ENCODE measurements at regions not wholly inside any gene's neighbourhood (a gene's known extent, or its start where the extent isn't known, plus 50 kb on each side); places are given as distances from the start of the nearest gene placed in this dataset.

DNA sequence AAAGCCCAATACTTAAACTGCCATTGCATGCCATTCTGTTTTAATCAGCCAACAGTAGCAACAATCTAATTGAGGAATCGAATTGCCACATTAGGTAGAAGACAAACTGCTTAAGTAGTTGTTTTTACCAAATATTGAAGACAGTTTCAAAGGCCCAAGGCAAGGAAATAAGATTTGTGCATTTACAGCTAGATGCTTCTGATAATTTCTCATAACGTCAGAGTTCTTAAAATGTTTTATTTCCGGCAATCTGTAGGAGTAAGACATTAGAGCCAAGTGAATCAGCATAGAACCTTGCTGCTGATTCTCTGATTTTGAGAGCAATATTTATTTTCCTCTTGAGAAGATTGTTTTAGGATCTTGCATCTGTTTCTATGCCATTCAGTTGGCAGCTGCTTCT is 174.3 kb downstream of the RBM43 start:
- DNase-seq (ENCODE audit: low read depth in 4 of 4, low spot score in 2 of 4) = no peak

- no peak for DNase-seq (ENCODE audit: low read depth in 4 of 4, low spot score in 2 of 4)
Measured at GRCh38 chr2:151085181-151085611, 176.5 kb downstream of the RBM43 start.

GRCh38 chr2:151083856-151084795 is 177.5 kb downstream of the RBM43 start:
- DNase-seq (ENCODE audit: low read depth in 4 of 4, low spot score in 2 of 4) = no peak

DNA sequence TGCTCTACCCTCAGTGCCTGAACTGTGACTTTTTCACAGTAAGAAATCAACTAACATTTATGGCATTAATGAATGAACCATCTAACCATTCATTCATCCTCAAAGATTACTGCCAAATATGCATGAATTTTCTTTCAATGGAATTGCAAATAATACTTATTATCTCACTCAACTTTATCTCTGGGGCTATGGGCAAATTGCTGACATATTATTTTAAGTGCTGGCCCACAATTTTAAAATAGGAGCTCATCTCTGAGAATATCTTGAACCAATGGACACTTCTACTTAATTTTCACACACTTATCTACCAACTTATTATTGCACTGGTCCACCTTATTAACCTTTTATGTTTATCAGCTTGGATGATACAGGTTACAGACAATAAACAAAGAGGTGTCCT is 182.8 kb downstream of the RBM43 start:
- no peak for DNase-seq (ENCODE audit: low read depth in 4 of 4, low spot score in 2 of 4)

DNA sequence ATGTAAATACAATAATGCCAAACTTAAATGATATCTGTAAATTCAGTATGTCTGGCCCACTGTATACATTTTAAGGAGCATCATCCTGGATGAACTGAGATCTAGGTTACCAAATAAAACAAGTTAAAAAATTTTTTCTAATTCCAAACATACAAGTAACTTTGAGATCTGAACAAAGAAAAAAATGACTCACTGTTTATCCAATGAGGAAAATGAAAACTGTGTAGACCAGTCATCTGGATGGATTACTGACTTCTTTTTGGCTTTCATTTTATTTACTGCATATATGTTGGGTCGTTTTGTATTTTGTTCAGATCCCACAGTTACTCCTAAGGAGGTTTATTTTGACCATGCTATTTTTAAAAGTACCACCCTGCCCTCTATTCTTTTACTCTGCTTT is 189.8 kb downstream of the RBM43 start:
- no peak for DNase-seq (ENCODE audit: low read depth in 4 of 4, low spot score in 2 of 4)

DNA sequence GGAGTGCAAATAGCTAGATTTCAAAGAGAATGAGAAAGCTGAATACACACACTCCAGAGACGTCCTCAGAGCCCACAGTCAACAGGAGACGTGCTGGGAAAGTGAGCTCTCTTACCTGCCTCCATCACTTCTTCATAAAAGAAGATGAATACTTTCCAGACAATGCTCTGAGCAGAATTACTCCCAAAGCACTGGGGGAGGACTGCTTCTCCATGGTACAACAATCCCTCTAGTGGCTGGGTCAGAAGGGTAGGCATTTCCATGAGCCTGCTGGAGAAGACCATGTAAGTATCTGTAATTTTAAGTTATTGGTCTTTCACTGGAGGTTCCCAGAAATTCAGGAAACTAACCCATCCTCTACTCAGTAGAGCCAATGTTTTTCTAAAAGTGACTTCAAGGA is 190.3 kb downstream of the RBM43 start:
- no peak for DNase-seq (ENCODE audit: low read depth in 4 of 4, low spot score in 2 of 4)

DNA sequence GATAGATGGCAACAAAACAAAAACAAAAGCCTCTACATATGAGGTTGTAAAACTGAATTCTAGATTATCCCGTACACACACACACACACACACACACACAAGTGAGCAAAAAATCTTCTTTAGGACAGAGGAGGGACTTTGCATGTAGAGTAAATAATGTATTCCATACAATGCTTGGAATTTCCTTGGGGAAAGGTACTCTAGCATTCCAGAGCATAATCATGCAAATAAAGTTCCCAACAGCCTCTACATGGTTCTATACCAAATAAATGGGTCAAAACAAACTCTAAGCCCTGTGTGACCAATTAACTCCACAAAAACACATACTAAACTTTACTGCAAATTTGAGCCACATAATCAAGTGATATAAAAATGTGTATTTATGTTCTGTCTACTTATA is 191.4 kb downstream of the RBM43 start:
- no peak for DNase-seq (ENCODE audit: low read depth in 4 of 4, low spot score in 2 of 4)

DNA sequence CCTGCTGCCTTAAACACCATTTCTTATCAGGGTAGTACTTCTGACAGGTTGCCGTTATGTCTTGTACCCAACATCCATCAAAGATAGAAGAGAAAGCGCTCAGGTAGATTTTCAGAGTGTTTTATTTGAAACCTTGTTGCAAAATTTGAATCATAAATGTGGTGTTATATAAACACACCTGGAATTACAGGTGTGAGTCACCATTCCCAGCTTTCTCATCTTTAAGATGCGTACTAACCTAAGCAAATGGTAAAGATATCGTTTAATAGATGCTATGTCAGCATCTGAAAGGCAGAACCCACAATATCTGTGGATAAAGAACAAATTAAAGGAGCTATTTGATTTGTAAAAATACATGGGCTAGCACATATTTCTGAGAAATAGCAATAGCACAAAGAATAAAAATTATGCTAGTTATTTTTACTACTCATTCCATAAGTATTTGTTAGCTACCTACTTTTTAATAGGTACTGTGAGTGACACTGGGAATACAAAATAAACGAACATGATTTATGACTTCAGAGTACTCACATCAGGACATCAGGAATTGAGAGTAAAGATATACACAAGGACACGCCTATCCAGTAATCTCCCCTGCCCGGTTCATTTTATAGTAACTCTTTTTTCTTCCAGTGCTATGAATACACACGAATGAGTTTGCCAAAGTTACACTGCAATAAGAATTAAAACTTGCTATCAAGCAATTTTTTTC is 193.8 kb downstream of the RBM43 start:
- no peak for DNase-seq (ENCODE audit: low read depth in 4 of 4, low spot score in 2 of 4)

GRCh38 chr2:151063271-151063670 is 198.4 kb downstream of the RBM43 start:
- no peak for DNase-seq (ENCODE audit: low read depth in 4 of 4, low spot score in 2 of 4)

GRCh38 chr2:151060287-151060686 is 201.4 kb downstream of the RBM43 start:
- DNase-seq (ENCODE audit: low read depth in 4 of 4, low spot score in 2 of 4) = no peak

- DNase-seq (ENCODE audit: low read depth in 4 of 4, low spot score in 2 of 4) = no peak
Measured at GRCh38 chr2:151056870-151057269, 204.8 kb downstream of the RBM43 start.

DNA sequence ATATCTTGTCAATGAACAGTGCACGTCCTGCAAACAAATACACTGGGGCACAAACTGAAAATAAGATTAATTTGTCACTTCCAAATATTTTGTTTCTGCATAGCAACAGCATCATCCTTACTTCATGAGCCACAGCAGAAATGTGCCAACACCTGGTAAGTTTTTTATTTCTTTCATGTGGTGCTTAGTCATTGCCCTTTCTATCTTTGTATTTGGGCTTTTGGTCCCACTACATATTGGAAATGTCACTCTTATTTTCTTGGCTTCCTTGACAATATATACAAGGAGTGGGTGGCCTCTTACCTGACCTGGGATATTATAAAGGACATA is 208.0 kb downstream of the RBM43 start:
- no peak for DNase-seq (ENCODE audit: low read depth in 4 of 4, low spot score in 2 of 4)

DNA sequence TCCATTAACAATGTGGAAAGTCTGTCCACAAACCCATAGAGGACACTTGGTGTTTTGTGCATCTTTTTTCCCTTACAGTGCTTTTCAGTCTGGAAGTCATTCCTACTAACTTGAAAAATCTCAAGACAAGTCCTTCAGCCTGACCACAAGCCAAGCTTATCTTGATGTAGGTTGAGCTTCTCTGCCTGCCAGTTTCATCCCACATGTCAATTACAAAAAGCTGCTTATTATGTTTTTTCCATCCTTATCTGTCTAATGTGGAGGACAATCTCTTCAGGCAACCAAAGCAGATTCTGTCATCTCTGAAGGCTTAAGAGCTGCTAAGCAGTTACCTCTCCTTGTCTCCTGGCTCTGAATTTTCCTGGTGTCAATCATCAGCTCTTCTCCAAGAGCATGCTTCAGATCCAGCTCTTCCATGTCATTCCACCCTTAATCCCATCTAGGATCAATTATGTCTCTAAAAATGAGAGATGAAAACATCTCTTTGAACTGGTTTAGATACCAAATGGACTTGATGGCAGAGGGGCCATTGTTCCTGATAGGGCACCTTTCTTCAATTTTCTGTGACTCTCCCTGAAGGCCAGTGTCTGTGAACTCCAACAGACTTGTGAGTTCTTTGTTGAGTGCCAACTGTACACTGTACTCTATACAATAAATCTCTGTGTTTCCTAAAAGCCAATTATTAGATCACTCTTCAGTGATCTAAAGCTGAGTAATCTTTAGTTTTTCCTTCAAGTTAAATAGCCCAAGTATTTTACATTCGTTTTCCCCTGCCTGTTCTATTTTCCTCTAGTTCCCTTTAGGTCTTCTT is 208.6 kb downstream of the RBM43 start:
- no peak for DNase-seq (ENCODE audit: low read depth in 4 of 4, low spot score in 2 of 4)

DNA sequence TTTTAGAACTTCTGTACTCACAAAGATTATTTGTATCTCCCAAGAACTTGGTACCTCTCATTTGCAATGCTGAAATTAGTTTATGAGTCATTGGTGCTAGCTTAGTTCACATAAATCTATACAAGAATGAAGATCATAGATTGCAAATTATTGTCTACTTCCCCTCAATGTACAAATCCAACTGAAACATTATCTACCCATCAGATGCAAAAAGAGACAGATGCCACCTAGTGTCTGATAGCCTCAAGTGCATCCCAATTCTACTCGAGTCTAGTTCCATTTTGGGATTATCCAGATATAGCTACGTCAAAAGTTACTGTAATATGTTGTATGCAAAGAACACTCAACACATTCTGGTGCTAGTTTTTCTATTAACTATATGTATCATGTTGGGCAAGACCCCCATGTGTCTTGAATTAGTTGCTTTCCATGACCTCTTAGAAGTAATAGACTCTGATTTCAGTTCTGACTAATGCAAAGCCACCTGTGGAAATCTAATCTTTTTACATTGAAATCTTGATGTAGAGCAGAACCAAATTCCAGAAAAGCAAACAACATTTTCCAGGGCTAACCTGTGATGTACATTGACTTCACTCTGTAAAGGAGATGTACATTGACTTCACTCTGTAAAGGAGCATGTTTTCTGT is 210.0 kb downstream of the RBM43 start:
- no peak for DNase-seq (ENCODE audit: low read depth in 4 of 4, low spot score in 2 of 4)

- no peak for DNase-seq (ENCODE audit: low read depth in 4 of 4, low spot score in 2 of 4)
Measured at GRCh38 chr2:151049746-151050145, 211.9 kb downstream of the RBM43 start.

DNA sequence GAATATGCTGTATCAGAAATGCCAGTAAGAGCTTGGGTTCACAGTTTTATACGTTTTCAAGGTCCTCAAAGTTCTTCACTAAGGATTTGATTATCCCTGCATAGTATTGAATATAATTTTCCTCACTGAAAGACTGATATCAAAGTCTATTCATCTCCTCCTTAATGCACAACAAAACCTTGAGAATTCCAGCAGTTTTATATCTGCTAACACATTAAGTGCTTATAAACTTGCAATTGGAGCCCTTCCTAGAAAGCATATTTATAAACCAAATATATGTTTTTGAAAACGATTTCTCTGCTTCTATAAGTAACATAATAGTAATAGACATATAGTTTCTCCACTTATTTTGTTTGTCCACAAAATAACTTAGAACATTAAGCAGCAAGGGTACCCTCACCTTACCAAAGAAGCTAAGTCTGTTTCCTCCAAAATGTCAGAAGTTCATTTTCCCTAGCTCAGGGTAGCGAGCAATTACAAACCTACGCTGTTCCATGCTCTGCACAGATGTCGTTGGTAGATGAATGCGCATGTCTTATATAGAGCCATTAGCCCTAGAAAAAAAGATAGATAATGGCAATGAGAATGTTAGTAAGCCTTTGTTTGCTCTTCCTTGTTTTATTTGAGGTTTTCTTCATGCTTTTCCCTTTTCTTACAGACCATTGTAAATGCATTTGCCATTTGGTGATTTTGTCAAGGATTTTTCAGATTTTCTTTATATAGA is 213.2 kb downstream of the RBM43 start:
- no peak for DNase-seq (ENCODE audit: low read depth in 4 of 4, low spot score in 2 of 4)

GRCh38 chr2:151043484-151043883 is 218.2 kb downstream of the RBM43 start:
- DNase-seq (ENCODE audit: low read depth in 4 of 4, low spot score in 2 of 4) = no peak

DNA sequence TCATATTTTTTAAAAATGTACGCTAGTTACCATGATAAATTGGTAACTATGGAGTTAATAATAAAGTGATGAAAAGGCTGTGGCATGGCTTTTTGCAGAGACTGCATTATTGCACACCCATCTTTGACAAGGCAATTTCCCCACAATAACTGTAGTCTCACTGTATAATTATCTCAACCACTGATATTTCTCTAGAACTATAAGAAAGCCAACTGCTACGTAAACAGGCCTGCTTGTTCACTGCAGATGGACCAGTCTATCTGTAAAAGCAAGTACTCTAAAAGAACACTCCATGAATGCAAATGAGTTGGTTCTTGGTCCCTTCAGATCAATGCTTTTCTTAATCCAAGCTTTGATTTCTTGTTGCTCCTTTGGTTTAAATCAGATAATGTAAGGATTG is 218.7 kb downstream of the RBM43 start:
- DNase-seq (ENCODE audit: low read depth in 4 of 4, low spot score in 2 of 4) = no peak

DNA sequence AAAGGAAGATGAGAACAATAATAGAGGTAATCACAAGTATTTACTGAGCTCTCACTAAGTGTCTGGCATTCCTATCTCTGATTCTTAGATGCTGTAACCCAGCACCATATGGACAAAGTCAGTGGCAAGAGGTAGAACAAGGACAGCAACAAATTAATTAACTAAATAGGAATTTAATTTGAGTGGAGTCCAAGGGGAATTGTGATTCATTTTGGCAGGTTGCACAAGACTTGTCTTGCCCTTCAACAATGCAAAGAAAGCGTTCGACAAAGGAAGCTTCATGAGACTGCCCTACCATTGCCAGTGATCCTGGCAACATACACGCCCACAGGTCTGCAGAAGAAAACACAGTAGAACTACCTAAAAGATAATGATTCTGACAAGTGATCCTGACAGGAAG is 221.6 kb downstream of the RBM43 start:
- DNase-seq (ENCODE audit: low read depth in 4 of 4, low spot score in 2 of 4) = no peak

DNA sequence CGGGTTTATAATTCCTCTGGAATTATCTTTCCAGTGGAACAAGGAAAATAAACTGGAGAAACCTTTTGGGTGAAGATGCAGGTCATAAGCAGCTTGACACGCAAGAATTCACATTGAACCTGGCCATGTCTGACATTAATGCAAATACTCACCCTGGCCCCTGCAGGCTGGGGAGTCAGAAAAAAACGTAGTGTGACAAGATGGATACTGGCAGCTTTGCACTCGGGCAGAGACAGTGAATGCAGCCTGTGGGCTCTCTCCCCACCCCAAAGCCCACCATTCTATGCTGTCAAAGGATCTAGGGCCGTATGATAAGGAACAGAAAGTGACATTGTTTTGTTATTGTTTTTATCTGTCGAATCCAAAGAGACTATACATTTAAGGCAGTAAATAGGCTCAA is 223.1 kb downstream of the RBM43 start:
- no peak for DNase-seq (ENCODE audit: low read depth in 4 of 4, low spot score in 2 of 4)
